Thyroid gland (tissue), 4 donors: ENCODE measurements at regions not wholly inside any gene's neighbourhood (a gene's known extent, or its start where the extent isn't known, plus 50 kb on each side); places are given as distances from the start of the nearest gene placed in this dataset.

ENCODE experiments used
- DNase-seq, 2 donors: peaks; one replicate each; pipeline ENCODE4 v3.0.0-alpha.2; 2019
- H3K27ac ChIP-seq, 3 donors: fragments of 200-600 bp; sonication (generic); 1 replicate in 2 of 3; 2 replicates in 1 of 3; pipeline ENCODE4 v1.5.1; 2016 to 2019; ENCODE audit warnings: mild to moderate bottlenecking in 1 of 3, moderate library complexity in 1 of 3
- H3K27me3 ChIP-seq: fragments of 200-600 bp; sonication (generic); one replicate; pipeline ENCODE4 v1.5.1; 2019
- H3K36me3 ChIP-seq, 2 donors: fragments of 200-600 bp; sonication (generic); one replicate each; pipeline ENCODE4 v1.5.1; 2016 to 2019
- H3K4me1 ChIP-seq, 2 donors: fragments of 200-600 bp; sonication (generic); one replicate each; pipeline ENCODE4 v1.5.1; 2017 to 2019
- H3K4me3 ChIP-seq, 3 donors: fragments of 200-600 bp; sonication (generic); replicated peaks in 1 of 3; 1 replicate in 2 of 3; 2 replicates in 1 of 3; pipeline ENCODE4 v1.5.1; 2016; ENCODE audit warnings: mild to moderate bottlenecking in 1 of 3
- H3K9me3 ChIP-seq: fragments of 200-600 bp; sonication (generic); one replicate; pipeline ENCODE4 v1.5.1; 2017
- POLR2A ChIP-seq, 2 donors: fragments of 450-650 bp; IDR thresholded peaks; one replicate each; pipeline ENCODE4 v1.6.1; 2017; ENCODE audit warnings: antibody characterized with exemption in 2 of 2, mild to moderate bottlenecking in 2 of 2, moderate library complexity in 1 of 2
- WGBS, 2 donors: methylation state at CpG; one replicate each; pipeline ENCODE4 v1.1.5; 2017; 5-methylcytosine and 5-hydroxymethylcytosine counted together
- intact Hi-C: fragments of 100-400 bp; cut with DNase I; formaldehyde crosslinking; loops from one replicate; pipeline ENCODE4 v1.15.1; 2023
- TF ChIP-seq, protein P1 (sequence below), 6 experiments: fragments of 200-600 bp in 3 of 6; fragments of 450-650 bp in 3 of 6; sonication (generic) in 3 of 6; IDR thresholded peaks; one replicate each; pipeline ENCODE4 v1.5.1; 2016 to 2019; ENCODE audit warnings: antibody characterized with exemption in 6 of 6, mild to moderate bottlenecking in 2 of 6, inconsistent platforms in 1 of 6, moderate library complexity in 1 of 6

DNA sequence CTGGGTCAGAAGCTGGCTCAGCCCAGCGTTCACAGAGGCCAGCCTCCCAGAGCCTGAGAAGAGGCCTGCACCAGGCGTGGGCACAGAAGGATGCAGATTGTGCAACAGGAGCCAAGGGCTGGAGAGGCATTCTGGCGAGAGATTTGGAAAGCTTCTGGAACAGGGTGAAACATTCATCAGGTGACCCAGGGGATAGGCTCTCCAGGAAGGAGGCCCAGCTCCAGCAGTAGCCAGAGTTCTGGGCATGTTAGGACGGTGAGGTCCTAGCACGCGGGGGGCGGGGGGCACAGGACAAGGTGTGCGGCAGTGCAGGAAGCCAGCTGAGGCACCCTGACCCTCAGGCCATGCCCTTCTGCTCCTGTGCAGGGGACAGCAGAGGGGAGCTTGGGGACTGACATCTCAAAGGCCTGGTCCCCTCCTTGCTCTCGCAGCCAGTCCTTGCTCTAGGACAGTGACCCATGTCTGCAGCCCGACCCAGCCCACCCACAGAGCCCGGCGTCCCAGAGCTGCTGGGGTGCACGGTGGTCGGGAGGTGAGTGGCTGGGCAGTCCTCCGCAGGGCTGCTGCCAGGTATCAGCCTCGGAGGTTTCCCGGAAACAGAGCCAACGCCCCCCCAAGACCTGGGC lies 111.7 kb upstream of the KLF13 start:
- DNase-seq: peak; percentile 93
- intact Hi-C loops: loop anchor here (5.0 kb wide), 3 partner anchors 52 to 222 kb away; partner anchors contain the start of gene KLF13
- peak overlapping the region; percentile 93 to 95 (median 95) for H3K27ac ChIP-seq
- no peaks in the 10 kb centered on the region for H3K9me3 ChIP-seq
- WGBS, 2 donors: 13 to 23% methylated on average over 9 to 11 of the region's 18 CpGs
- peak overlapping the region in 1 of 3 donors; percentile 41 for H3K4me3 ChIP-seq
- no peaks in the 10 kb centered on the region for H3K27me3 ChIP-seq
- no peaks in the 10 kb centered on the region for H3K36me3 ChIP-seq
- peaks cover 20 to 22% of the 10 kb centered on the region in 2 donors for H3K4me1 ChIP-seq
- TF ChIP-seq, protein P1, sequence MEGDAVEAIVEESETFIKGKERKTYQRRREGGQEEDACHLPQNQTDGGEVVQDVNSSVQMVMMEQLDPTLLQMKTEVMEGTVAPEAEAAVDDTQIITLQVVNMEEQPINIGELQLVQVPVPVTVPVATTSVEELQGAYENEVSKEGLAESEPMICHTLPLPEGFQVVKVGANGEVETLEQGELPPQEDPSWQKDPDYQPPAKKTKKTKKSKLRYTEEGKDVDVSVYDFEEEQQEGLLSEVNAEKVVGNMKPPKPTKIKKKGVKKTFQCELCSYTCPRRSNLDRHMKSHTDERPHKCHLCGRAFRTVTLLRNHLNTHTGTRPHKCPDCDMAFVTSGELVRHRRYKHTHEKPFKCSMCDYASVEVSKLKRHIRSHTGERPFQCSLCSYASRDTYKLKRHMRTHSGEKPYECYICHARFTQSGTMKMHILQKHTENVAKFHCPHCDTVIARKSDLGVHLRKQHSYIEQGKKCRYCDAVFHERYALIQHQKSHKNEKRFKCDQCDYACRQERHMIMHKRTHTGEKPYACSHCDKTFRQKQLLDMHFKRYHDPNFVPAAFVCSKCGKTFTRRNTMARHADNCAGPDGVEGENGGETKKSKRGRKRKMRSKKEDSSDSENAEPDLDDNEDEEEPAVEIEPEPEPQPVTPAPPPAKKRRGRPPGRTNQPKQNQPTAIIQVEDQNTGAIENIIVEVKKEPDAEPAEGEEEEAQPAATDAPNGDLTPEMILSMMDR (IDR thresholded peaks at IDR 0.05): no peak
- TF ChIP-seq POLR2A (IDR thresholded peaks at IDR 0.05): peak in 1 of 2 donors; percentile 70

GRCh38 chr15:31215490-31216214 lies 111.0 kb upstream of the KLF13 start:
- Histone ChIP-seq H3K36me3 (no peaks in the 10 kb centered on the region), H3K4me1 (peaks cover 20 to 22% of the 10 kb centered on the region in 2 donors), H3K4me3 (peak overlapping the region in 1 of 3 donors; percentile 41), H3K9me3 (no peaks in the 10 kb centered on the region), H3K27me3 (no peaks in the 10 kb centered on the region), H3K27ac (peak overlapping the region; percentile 93 to 95 (median 95))
- TF ChIP-seq, protein P1 (IDR thresholded peaks at IDR 0.05): peak; percentile 69 to 87 (median 80)
- peak in 1 of 2 donors; percentile 73 for TF ChIP-seq POLR2A (IDR thresholded peaks at IDR 0.05)
- intact Hi-C loops: loop anchor here (5.0 kb wide), 3 partner anchors 52 to 222 kb away; partner anchors contain the start of gene KLF13
- 2 to 4% methylated on average over 14 to 19 of the region's 75 CpGs for WGBS, 2 donors
- DNase-seq: peak; percentile 95 to 96

GRCh38 chr15:31216215-31216911 lies 110.3 kb upstream of the KLF13 start:
- H3K4me1 ChIP-seq: peaks cover 20 to 22% of the 10 kb centered on the region in 2 donors

GRCh38 chr15:31217067-31217466 lies 109.6 kb upstream of the KLF13 start:
- intact Hi-C loops: loop anchor here (5.0 kb wide), 3 partner anchors 50 to 220 kb away; partner anchors contain the start of gene KLF13
- TF ChIP-seq, protein P1 (IDR thresholded peaks at IDR 0.05): no peak
- no peak for TF ChIP-seq POLR2A (IDR thresholded peaks at IDR 0.05)

More at GRCh38 chr15:31216215-31216911, 110.3 kb upstream of the KLF13 start:
- Histone ChIP-seq H3K27me3 (no peaks in the 10 kb centered on the region), H3K4me3 (peak overlapping the region in 1 of 3 donors; percentile 41), H3K27ac (peak overlapping the region; percentile 93 to 95 (median 95)), H3K9me3 (no peaks in the 10 kb centered on the region), H3K36me3 (no peaks in the 10 kb centered on the region)
- WGBS, 2 donors: 6 to 11% methylated on average over 21 to 24 of the region's 30 CpGs
- DNase-seq: peak; percentile 86 to 88
- TF ChIP-seq, protein P1 (IDR thresholded peaks at IDR 0.05): no peak
- TF ChIP-seq POLR2A (IDR thresholded peaks at IDR 0.05): peak in 1 of 2 donors; percentile 4
- intact Hi-C loops: loop anchor here (5.0 kb wide), 3 partner anchors 51 to 221 kb away; partner anchors contain the start of gene KLF13

More at GRCh38 chr15:31217067-31217466, 109.6 kb upstream of the KLF13 start:
- Histone ChIP-seq H3K4me3 (no peak overlapping the region), H3K4me1 (peaks cover 20 to 22% of the 10 kb centered on the region in 2 donors), H3K27ac (peak overlapping the region in 1 of 3 donors; percentile 95), H3K36me3 (no peaks in the 10 kb centered on the region), H3K9me3 (no peaks in the 10 kb centered on the region), H3K27me3 (no peaks in the 10 kb centered on the region)
- no peak for DNase-seq
- WGBS, 2 donors: 94 to 95% methylated on average over 6 of the region's 6 CpGs
